WTC11 (cell line): ENCODE measurements at regions not wholly inside any gene's neighbourhood (a gene's known extent, or its start where the extent isn't known, plus 50 kb on each side); places are given as distances from the start of the nearest gene placed in this dataset.
A peak's percentile ranks its signal among the peaks of the same experiment; 100 is the strongest.

Experiments used
- ATAC-seq: fragments of 200-7000 bp; cut with Tn5 transposase; 2 replicates; pipeline ENCODE4 v1.10.0; 2021; ENCODE audit warnings: mild to moderate bottlenecking, moderate library complexity
- CTCF ChIA-PET: fragments of 300-600 bp; sonication (Branson Sonifier 250); formaldehyde crosslinking; loops from one replicate; lab custom pipeline; 2021; ENCODE audit warnings: antibody characterized with exemption; lab: Charles Lee
- POLR2A ChIA-PET: fragments of 350-600 bp; sonication (Branson Sonifier 250); formaldehyde crosslinking; loops from one replicate; lab custom pipeline; 2021; ENCODE audit warnings: antibody characterized with exemption; lab: Charles Lee
- DNase-seq: peaks from one replicate; pipeline ENCODE4 v3.0.0; 2021; ENCODE audit warnings: low spot score
- H3K27ac Mint-ChIP-seq: 2 replicates; pipeline ENCODE4 v1.8.0; 2021; ENCODE audit warnings: mixed read lengths
- H3K27me3 Mint-ChIP-seq: 2 replicates; pipeline ENCODE4 v1.8.0; 2021; ENCODE audit warnings: low read depth, mild to moderate bottlenecking, moderate library complexity, mixed read lengths
- H3K36me3 Mint-ChIP-seq: 2 replicates; pipeline ENCODE4 v1.8.0; 2021; ENCODE audit warnings: mixed read lengths
- H3K4me1 Mint-ChIP-seq: 2 replicates; pipeline ENCODE4 v1.8.0; 2022; ENCODE audit warnings: mixed read lengths
- H3K4me3 Mint-ChIP-seq: 2 replicates; pipeline ENCODE4 v1.8.0; 2021; ENCODE audit warnings: mild to moderate bottlenecking, moderate library complexity, mixed read lengths
- H3K9me3 Mint-ChIP-seq: 2 replicates; pipeline ENCODE4 v1.8.0; 2021; ENCODE audit warnings: mixed read lengths
- ATF2 ChIP-seq: sonication (generic); formaldehyde crosslinking; IDR thresholded peaks from 2 replicates; pipeline ENCODE4 v1.8.1; 2022; ENCODE audit warnings: low read depth, missing genetic modification reagents, borderline replicate concordance
- CBFB ChIP-seq: sonication (generic); formaldehyde crosslinking; IDR thresholded peaks from 2 replicates; pipeline ENCODE4 v1.8.1; 2022; ENCODE audit warnings: mild to moderate bottlenecking, low read depth, missing genetic modification reagents
- CREM ChIP-seq: sonication (generic); formaldehyde crosslinking; IDR thresholded peaks from 2 replicates; pipeline ENCODE4 v1.8.1; 2022; ENCODE audit warnings: mild to moderate bottlenecking, missing genetic modification reagents, moderate library complexity
- E2F5 ChIP-seq: sonication (generic); formaldehyde crosslinking; IDR thresholded peaks from 2 replicates; pipeline ENCODE4 v1.8.1; 2022; ENCODE audit warnings: mild to moderate bottlenecking, moderate library complexity, missing genetic modification reagents
- ELF4 ChIP-seq: sonication (generic); formaldehyde crosslinking; IDR thresholded peaks from 2 replicates; pipeline ENCODE4 v1.8.1; 2022; ENCODE audit warnings: low read depth, mild to moderate bottlenecking, moderate library complexity, missing genetic modification reagents
- ESRRA ChIP-seq: sonication (generic); formaldehyde crosslinking; IDR thresholded peaks from 2 replicates; pipeline ENCODE4 v1.8.1; 2022; ENCODE audit warnings: mild to moderate bottlenecking, missing genetic modification reagents, borderline replicate concordance
- FOXP4 ChIP-seq: sonication (generic); formaldehyde crosslinking; IDR thresholded peaks from 2 replicates; pipeline ENCODE4 v1.8.0; 2022; ENCODE audit warnings: mild to moderate bottlenecking, missing genetic modification reagents
- HMGXB4 ChIP-seq: sonication (generic); formaldehyde crosslinking; IDR thresholded peaks from 2 replicates; pipeline ENCODE4 v1.8.1; 2023; ENCODE audit warnings: mild to moderate bottlenecking, moderate library complexity, missing genetic modification reagents
- MXD4 ChIP-seq: fragments of 250-450 bp; sonication (Bioruptor Pico); IDR thresholded peaks from 2 replicates; pipeline ENCODE4 v1.8.0; 2021; ENCODE audit warnings: mild to moderate bottlenecking, moderate library complexity, borderline replicate concordance
- PRRX2 ChIP-seq: fragments of 250-450 bp; sonication (Bioruptor Pico); IDR thresholded peaks from 2 replicates; pipeline ENCODE4 v1.8.0; 2021; ENCODE audit warnings: mild to moderate bottlenecking
- RELA ChIP-seq: sonication (generic); formaldehyde crosslinking; IDR thresholded peaks from 2 replicates; pipeline ENCODE4 v1.8.1; 2022; ENCODE audit warnings: missing genetic modification reagents, mild to moderate bottlenecking, borderline replicate concordance
- SMAD4 ChIP-seq: sonication (generic); formaldehyde crosslinking; IDR thresholded peaks from 2 replicates; pipeline ENCODE4 v1.8.0; 2022; ENCODE audit warnings: mild to moderate bottlenecking, missing genetic modification reagents
- SOX15 ChIP-seq: fragments of 250-450 bp; sonication (Bioruptor Pico); IDR thresholded peaks from 2 replicates; pipeline ENCODE4 v1.9.0; 2021; ENCODE audit warnings: mild to moderate bottlenecking
- SP1 ChIP-seq: sonication (generic); formaldehyde crosslinking; conservative IDR thresholded peaks from 2 replicates; pipeline ENCODE4 v1.8.1; 2022; ENCODE audit warnings: missing genetic modification reagents
- STAT6 ChIP-seq: sonication (generic); formaldehyde crosslinking; conservative IDR thresholded peaks from 2 replicates; pipeline ENCODE4 v1.8.1; 2023; ENCODE audit warnings: mild to moderate bottlenecking, low read depth, missing genetic modification reagents, moderate library complexity
- TEAD4 ChIP-seq: sonication (generic); formaldehyde crosslinking; IDR thresholded peaks from 2 replicates; pipeline ENCODE4 v1.8.0; 2022; ENCODE audit warnings: mild to moderate bottlenecking, missing genetic modification reagents
- USF2 ChIP-seq: sonication (generic); formaldehyde crosslinking; IDR thresholded peaks from 2 replicates; pipeline ENCODE4 v1.8.1; 2023; ENCODE audit warnings: mild to moderate bottlenecking, missing genetic modification reagents, moderate library complexity
- ZBTB21 ChIP-seq: sonication (generic); formaldehyde crosslinking; IDR thresholded peaks from 2 replicates; pipeline ENCODE4 v1.8.1; 2023; ENCODE audit warnings: mild to moderate bottlenecking, missing genetic modification reagents, borderline replicate concordance
- ZMAT4 ChIP-seq: fragments of 250-450 bp; sonication (Bioruptor Pico); IDR thresholded peaks from 2 replicates; pipeline ENCODE4 v1.9.0; 2021; ENCODE audit warnings: mild to moderate bottlenecking
- ZNF317 ChIP-seq: sonication (generic); formaldehyde crosslinking; IDR thresholded peaks from 2 replicates; pipeline ENCODE4 v1.8.1; 2023; ENCODE audit warnings: low read depth, mild to moderate bottlenecking, moderate library complexity, missing genetic modification reagents, borderline replicate concordance
- ZNF416 ChIP-seq: fragments of 250-450 bp; sonication (Bioruptor Pico); IDR thresholded peaks from 2 replicates; pipeline ENCODE4 v1.9.0; 2021; ENCODE audit warnings: mild to moderate bottlenecking, inconsistent platforms

GRCh38 chr20:24321973-24322372 is 147.5 kb upstream of the SYNDIG1 start:
- peaks cover 9% of the 10 kb centered on the region for H3K4me1 Mint-ChIP-seq
- no peak overlapping the region for H3K27ac Mint-ChIP-seq
- TF ChIP-seq ZBTB21 (no peak), SOX15 (CRISPR knock-in tag) (no peak), FOXP4 (CRISPR knock-in tag) (no peak), ZMAT4 (CRISPR knock-in tag) (no peak), TEAD4 (CRISPR knock-in tag) (no peak), RELA (CRISPR knock-in tag) (no peak), ESRRA (no peak), ATF2 (CRISPR knock-in tag) (no peak), E2F5 (CRISPR knock-in tag) (no peak), CBFB (no peak)
- DNase-seq (no peak), ATAC-seq (no peak)
- H3K9me3 Mint-ChIP-seq: no peaks in the 10 kb centered on the region
- H3K36me3 Mint-ChIP-seq: no peaks in the 10 kb centered on the region
- ChIA-PET POLR2A (no interaction called here), CTCF (no interaction called here)
- H3K27me3 Mint-ChIP-seq: no peaks in the 10 kb centered on the region
- H3K4me3 Mint-ChIP-seq: no peak overlapping the region

GRCh38 chr20:24318569-24319352 is 150.7 kb upstream of the SYNDIG1 start:
- H3K36me3 Mint-ChIP-seq: no peaks in the 10 kb centered on the region
- no peak for ATAC-seq
- no peaks in the 10 kb centered on the region for H3K27me3 Mint-ChIP-seq
- no peaks in the 10 kb centered on the region for H3K9me3 Mint-ChIP-seq
- H3K4me3 Mint-ChIP-seq: no peak overlapping the region
- H3K27ac Mint-ChIP-seq: no peak overlapping the region
- no peaks in the 10 kb centered on the region for H3K4me1 Mint-ChIP-seq
- ChIA-PET CTCF (no interaction called here), POLR2A (no interaction called here)
- DNase-seq: no peak
- TF ChIP-seq MXD4 (CRISPR knock-in tag): no peak
- TF ChIP-seq USF2 (CRISPR knock-in tag): peak; percentile 23; the same call in 1 of the 2 replicates
- no peak for TF ChIP-seq PRRX2 (CRISPR knock-in tag)

- Mint-ChIP-seq H3K27me3 (no peaks in the 10 kb centered on the region), H3K27ac (no peak overlapping the region), H3K9me3 (no peaks in the 10 kb centered on the region), H3K4me3 (no peak overlapping the region), H3K4me1 (no peaks in the 10 kb centered on the region), H3K36me3 (no peaks in the 10 kb centered on the region)
- no peak for TF ChIP-seq CREM (CRISPR knock-in tag)
- TF ChIP-seq ZNF416 (CRISPR knock-in tag): no peak
- no peak for TF ChIP-seq ELF4
- no peak for TF ChIP-seq SP1
- TF ChIP-seq HMGXB4: no peak
- TF ChIP-seq SMAD4 (CRISPR knock-in tag): no peak
- TF ChIP-seq ZNF317 (CRISPR knock-in tag): no peak
- no peak for TF ChIP-seq STAT6 (CRISPR knock-in tag)
- no peak for TF ChIP-seq TEAD4 (CRISPR knock-in tag)
- CTCF ChIA-PET: no interaction called here
- ATAC-seq: no peak
- DNase-seq: no peak
- POLR2A ChIA-PET: no interaction called here
Measured at GRCh38 chr20:24317224-24317623, 152.2 kb upstream of the SYNDIG1 start.
